ENCODE measurements at regions not wholly inside any gene's neighbourhood (a gene's known extent, or its start where the extent isn't known, plus 50 kb on each side); places are given as distances from the start of the nearest gene placed in this dataset.

DNA sequence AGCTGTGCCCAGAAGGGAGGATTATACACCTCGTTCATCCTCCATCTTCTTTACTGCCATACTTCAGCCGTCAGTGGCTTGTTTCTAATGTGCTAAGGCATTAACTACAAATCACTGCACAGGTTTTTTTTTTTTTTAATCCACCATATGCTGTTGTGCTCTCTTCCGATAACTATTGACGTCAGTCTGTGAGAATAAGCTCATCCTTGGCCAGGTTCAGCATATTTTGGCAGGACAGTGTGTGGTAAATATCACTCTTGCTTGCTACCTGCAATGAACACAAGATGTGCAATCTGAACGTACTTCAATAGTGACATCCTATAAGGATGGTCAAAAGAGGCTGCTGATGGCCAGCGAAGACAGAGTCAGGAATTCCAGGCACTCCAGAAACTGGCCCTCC lies 2030.7 kb upstream of the PCDH20 start:
- TF ChIP-seq CTCF (IDR thresholded peaks at IDR 0.05) (no peak), POLR2A (IDR thresholded peaks at IDR 0.05) (no peak)

Data from ovary (tissue), 3 donors.